ENCODE measurements at regions not wholly inside any gene's neighbourhood (a gene's known extent, or its start where the extent isn't known, plus 50 kb on each side); places are given as distances from the start of the nearest gene placed in this dataset.

DNA sequence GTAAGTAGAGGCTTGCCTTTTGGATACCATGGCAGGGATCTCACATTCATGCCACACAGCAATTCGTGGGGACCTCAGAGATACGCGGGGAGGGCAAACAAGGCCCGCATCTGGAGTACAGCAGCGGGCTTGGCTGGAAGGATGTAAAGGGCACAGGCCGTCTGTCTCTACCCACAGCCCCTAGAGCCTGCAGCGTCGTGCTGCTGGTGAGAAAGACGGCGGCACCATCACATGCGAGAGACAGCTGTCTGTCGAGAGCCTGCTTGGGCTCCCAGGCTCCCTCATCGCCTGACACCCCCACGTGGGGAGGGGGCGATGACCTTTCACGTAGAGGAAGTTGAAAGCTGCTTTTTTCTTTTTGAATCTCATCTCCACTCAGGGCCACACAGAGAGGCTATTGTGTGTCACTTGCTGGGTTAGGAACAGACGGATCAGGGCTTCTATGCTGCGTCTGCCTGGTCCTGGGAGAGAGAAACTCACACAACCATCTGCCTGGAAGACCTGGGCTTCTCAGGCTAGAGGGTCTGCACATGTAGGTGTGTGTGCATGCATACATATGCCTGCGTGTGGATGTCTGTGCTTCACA lies 134.6 kb upstream of the PPP1R26 start:
- no peak for DNase-seq (ENCODE audit: low read depth)
- H3K4me3 ChIP-seq (ENCODE audit: low read depth, low read length): no peak overlapping the region
- TF ChIP-seq, protein P1, sequence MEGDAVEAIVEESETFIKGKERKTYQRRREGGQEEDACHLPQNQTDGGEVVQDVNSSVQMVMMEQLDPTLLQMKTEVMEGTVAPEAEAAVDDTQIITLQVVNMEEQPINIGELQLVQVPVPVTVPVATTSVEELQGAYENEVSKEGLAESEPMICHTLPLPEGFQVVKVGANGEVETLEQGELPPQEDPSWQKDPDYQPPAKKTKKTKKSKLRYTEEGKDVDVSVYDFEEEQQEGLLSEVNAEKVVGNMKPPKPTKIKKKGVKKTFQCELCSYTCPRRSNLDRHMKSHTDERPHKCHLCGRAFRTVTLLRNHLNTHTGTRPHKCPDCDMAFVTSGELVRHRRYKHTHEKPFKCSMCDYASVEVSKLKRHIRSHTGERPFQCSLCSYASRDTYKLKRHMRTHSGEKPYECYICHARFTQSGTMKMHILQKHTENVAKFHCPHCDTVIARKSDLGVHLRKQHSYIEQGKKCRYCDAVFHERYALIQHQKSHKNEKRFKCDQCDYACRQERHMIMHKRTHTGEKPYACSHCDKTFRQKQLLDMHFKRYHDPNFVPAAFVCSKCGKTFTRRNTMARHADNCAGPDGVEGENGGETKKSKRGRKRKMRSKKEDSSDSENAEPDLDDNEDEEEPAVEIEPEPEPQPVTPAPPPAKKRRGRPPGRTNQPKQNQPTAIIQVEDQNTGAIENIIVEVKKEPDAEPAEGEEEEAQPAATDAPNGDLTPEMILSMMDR (IDR thresholded peaks at IDR 0.05; ENCODE audit: insufficient read depth, low read length): no peak

DNA sequence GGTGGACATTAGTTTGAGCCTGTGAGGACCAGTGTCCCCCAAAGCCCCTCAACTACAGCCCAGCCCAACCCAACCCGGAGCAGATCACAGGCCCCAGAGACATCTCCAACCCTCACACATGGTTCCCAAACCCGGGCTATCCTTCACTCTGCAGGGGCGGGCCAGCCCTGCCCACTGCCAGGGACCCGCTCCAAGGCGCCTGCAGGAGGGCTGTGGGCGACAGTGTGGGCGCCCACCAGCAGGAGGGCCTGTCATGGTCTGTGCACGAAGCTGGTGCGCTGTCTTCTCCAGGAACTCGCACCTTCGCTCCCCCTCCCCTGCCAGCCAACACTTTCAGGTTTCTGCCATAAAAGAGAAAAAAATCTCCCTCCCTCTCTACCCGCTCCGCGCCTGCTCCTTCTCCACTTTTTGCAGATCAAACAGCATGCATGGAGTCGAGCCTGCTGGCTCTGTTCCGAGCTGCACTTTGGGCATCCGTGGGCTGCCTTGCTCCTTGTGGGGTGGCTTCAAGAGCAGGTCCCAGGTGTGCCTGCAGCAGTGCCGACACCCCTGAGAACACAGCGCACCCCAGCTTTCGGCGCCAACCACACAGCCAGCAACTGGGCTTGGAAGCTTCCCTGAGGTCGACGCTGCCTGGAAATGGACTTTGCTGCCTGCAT lies 133.7 kb upstream of the PPP1R26 start:
- no peak overlapping the region for H3K4me3 ChIP-seq (ENCODE audit: low read depth, low read length)
- TF ChIP-seq, protein P1 (IDR thresholded peaks at IDR 0.05; ENCODE audit: insufficient read depth, low read length): no peak
- DNase-seq (ENCODE audit: low read depth): no peak

DNA sequence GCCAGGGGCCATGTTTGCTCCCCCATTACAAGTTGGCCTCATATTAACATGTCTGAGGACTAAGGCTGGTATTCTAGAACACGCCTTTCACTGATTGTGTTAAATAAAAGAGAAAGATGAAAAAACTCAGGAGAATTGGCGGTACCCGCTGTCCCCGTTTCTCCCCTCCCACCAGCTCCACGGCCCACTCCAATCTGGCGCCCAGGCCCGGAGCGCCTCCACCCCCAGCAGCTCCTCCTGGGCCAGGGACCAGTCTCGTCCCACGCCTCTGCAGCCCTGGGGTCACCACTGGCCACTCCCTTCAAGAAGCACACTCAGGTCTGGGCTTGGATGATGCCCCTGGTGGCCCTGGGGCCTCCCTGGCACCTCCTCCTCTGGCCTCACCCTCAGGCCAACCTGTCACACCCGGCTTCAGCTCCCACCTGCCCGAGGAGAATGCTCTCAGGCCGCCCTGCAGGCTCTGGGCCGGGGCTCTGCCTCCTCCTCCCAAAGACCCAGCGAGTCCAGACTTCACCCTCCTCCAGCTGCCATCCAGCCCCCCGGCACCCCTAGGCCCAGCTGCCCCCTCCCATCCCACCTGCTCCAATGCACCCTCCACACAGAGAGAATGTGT lies 133.0 kb upstream of the PPP1R26 start:
- DNase-seq (ENCODE audit: low read depth): no peak
- TF ChIP-seq, protein P1 (IDR thresholded peaks at IDR 0.05; ENCODE audit: insufficient read depth, low read length): no peak
- H3K4me3 ChIP-seq (ENCODE audit: low read depth, low read length): no peak overlapping the region

DNA sequence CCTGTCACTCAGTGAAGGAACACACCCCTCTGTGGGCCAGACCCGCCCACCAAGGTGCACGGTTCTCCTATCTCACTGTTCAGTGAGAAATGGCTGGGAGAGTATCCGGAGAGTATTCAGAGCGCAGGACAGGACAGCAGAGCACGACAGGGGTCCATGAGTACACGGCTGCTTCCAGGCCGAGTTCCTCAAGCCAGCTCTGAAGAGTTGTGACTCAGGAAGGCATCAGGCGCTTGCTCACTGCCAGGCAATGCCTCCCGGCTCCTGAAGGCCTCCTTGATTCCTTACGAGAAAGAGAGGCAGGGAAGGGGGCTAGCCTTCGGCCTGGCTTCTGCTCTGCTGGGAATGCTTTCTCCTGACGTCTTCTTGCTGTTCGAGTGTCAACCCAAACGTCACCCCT lies 132.1 kb upstream of the PPP1R26 start:
- DNase-seq (ENCODE audit: low read depth): no peak
- TF ChIP-seq, protein P1 (IDR thresholded peaks at IDR 0.05; ENCODE audit: insufficient read depth, low read length): no peak
- no peak overlapping the region for H3K4me3 ChIP-seq (ENCODE audit: low read depth, low read length)

DNA sequence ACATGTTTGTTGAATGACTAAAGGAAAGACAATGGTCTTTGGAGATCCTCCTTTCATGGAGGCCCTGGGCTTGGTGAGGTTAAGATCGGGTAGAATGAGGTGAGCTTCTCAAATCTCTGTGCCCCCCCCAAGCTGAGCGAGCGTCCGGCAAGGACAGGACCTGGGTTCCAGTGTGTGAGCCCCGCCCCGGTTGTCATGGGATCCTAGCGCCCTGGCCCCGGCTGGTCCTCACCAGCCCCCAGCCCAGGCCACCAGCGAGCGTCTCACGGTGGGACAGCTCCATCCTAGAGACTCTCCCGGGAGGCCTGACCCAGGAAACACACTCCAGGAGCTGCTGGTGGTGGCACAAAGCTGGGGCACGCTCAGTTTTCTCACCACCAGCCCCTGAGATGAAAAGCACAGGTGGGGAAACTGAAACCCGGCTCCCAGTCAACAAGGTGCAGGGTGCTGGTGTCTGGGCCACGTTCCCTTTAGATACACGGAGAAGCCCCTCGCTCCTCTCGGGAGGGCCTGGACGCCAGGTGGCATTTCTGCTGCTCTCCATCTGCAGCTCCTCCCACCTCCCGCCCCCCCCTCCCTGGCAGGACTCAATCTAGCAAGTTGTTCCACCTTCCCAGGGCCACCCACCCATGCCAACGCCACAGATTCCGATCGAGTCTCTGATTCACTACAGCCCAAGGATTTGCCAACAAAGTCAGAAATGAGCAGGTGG lies 131.3 kb upstream of the PPP1R26 start:
- no peak for DNase-seq (ENCODE audit: low read depth)
- no peak overlapping the region for H3K4me3 ChIP-seq (ENCODE audit: low read depth, low read length)
- TF ChIP-seq, protein P1 (IDR thresholded peaks at IDR 0.05; ENCODE audit: insufficient read depth, low read length): no peak

DNA sequence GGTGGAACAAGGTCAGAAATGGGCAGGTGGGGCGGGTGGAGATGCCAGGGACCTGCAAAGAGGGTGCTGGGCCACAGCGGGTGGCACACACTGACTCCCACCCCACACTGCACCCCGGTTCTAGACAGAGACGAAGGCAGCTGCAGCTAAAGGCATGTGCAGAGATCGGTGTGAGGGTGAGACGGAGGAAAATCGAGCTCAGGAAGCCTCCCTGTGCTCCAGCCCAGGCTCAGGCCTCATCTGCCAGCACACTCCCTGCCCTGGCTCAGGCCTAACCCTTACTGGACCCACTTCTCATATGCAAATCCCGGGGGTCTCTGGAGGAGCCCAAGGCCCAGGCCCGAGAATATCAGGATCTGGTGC lies 130.8 kb upstream of the PPP1R26 start:
- TF ChIP-seq, protein P1 (IDR thresholded peaks at IDR 0.05; ENCODE audit: insufficient read depth, low read length): no peak
- DNase-seq (ENCODE audit: low read depth): no peak
- H3K4me3 ChIP-seq (ENCODE audit: low read depth, low read length): no peak overlapping the region

Data from fibroblast of the aortic adventitia (primary cell).